HG03520 (cell line): ENCODE measurements at regions not wholly inside any gene's neighbourhood (a gene's known extent, or its start where the extent isn't known, plus 50 kb on each side); places are given as distances from the start of the nearest gene placed in this dataset.
"Not testable (repeated sequence)": the region's sequence is repeated elsewhere in the genome, so short reads cannot be mapped to it uniquely, and the experiment has no call there.

Experiments used
- ATAC-seq: cut with Tn5 transposase; IDR thresholded peaks from one replicate; pipeline ENCODE4 v1.9.1; 2021; ENCODE audit warnings: mild to moderate bottlenecking, moderate library complexity; ENCODE audit not compliant: unreplicated experiment

GRCh38 chr2:3899536-3900155 lies 196.3 kb downstream of the DCDC2C start:
- no peak for ATAC-seq

GRCh38 chr2:3902131-3902530 lies 198.8 kb downstream of the DCDC2C start:
- ATAC-seq = no peak

- ATAC-seq = no peak
These were observed 200.7 kb downstream of the DCDC2C start for GRCh38 chr2:3904061-3904460.

GRCh38 chr2:3908498-3908897 lies 205.1 kb downstream of the DCDC2C start:
- ATAC-seq = not testable (repeated sequence)

GRCh38 chr2:3911882-3912455 lies 208.6 kb downstream of the DCDC2C start:
- ATAC-seq = no peak

GRCh38 chr2:3913166-3913565 lies 209.8 kb downstream of the DCDC2C start:
- ATAC-seq = no peak

- no peak for ATAC-seq
These were observed 210.9 kb downstream of the DCDC2C start for GRCh38 chr2:3914241-3914640.

GRCh38 chr2:3927031-3927430 lies 223.7 kb downstream of the DCDC2C start:
- no peak for ATAC-seq

- no peak for ATAC-seq
These were observed 226.0 kb downstream of the DCDC2C start for GRCh38 chr2:3929374-3929773.

GRCh38 chr2:3930246-3930645 lies 226.9 kb downstream of the DCDC2C start:
- no peak for ATAC-seq

GRCh38 chr2:3940661-3941060 lies 237.3 kb downstream of the DCDC2C start:
- no peak for ATAC-seq

GRCh38 chr2:3942841-3943240 lies 239.5 kb downstream of the DCDC2C start:
- no peak for ATAC-seq

- ATAC-seq = no peak
These were observed 240.7 kb downstream of the DCDC2C start for GRCh38 chr2:3944071-3944470.

GRCh38 chr2:3944841-3945240 lies 241.5 kb downstream of the DCDC2C start:
- no peak for ATAC-seq

- no peak for ATAC-seq
These were observed 244.8 kb downstream of the DCDC2C start for GRCh38 chr2:3948191-3948590.

- no peak for ATAC-seq
These were observed 248.0 kb downstream of the DCDC2C start for GRCh38 chr2:3951131-3951954.

- ATAC-seq = no peak
These were observed 249.6 kb downstream of the DCDC2C start for GRCh38 chr2:3952866-3953516.

- no peak for ATAC-seq
These were observed 250.9 kb downstream of the DCDC2C start for GRCh38 chr2:3954261-3954660.

- ATAC-seq = no peak
These were observed 253.0 kb downstream of the DCDC2C start for GRCh38 chr2:3956406-3956805.

GRCh38 chr2:3956892-3957291 lies 253.5 kb downstream of the DCDC2C start:
- no peak for ATAC-seq

- ATAC-seq = no peak
These were observed 255.1 kb downstream of the DCDC2C start for GRCh38 chr2:3958465-3958864.

- ATAC-seq = no peak
These were observed 255.6 kb downstream of the DCDC2C start for GRCh38 chr2:3958969-3959368.
